Choroid plexus epithelial cell (primary cell): ENCODE measurements at regions not wholly inside any gene's neighbourhood (a gene's known extent, or its start where the extent isn't known, plus 50 kb on each side); places are given as distances from the start of the nearest gene placed in this dataset.

Experiments used
- DNase-seq: peaks from one replicate; pipeline ENCODE4 v3.0.0-alpha.2; 2010; ENCODE audit warnings: low read depth
- H3K4me3 ChIP-seq: 2 replicates; pipeline ENCODE4 v1.5.1; 2011; ENCODE audit warnings: low read depth, mild to moderate bottlenecking, control low read depth, low read length, moderate library complexity
- TF ChIP-seq, protein P1 (sequence below): conservative IDR thresholded peaks from 2 replicates; pipeline ENCODE4 v1.5.1; 2011; ENCODE audit warnings: low read depth, mild to moderate bottlenecking, control low read depth, inconsistent platforms, low read length, moderate library complexity

- no peak for DNase-seq
- H3K4me3 ChIP-seq = no peak overlapping the region
- TF ChIP-seq, protein P1, sequence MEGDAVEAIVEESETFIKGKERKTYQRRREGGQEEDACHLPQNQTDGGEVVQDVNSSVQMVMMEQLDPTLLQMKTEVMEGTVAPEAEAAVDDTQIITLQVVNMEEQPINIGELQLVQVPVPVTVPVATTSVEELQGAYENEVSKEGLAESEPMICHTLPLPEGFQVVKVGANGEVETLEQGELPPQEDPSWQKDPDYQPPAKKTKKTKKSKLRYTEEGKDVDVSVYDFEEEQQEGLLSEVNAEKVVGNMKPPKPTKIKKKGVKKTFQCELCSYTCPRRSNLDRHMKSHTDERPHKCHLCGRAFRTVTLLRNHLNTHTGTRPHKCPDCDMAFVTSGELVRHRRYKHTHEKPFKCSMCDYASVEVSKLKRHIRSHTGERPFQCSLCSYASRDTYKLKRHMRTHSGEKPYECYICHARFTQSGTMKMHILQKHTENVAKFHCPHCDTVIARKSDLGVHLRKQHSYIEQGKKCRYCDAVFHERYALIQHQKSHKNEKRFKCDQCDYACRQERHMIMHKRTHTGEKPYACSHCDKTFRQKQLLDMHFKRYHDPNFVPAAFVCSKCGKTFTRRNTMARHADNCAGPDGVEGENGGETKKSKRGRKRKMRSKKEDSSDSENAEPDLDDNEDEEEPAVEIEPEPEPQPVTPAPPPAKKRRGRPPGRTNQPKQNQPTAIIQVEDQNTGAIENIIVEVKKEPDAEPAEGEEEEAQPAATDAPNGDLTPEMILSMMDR = no peak
Measured at GRCh38 chr6:106875782-106876321, 98.7 kb downstream of the CD24 start.

GRCh38 chr6:106874481-106874880 lies 100.0 kb downstream of the CD24 start:
- TF ChIP-seq, protein P1 = no peak
- DNase-seq = no peak

DNA sequence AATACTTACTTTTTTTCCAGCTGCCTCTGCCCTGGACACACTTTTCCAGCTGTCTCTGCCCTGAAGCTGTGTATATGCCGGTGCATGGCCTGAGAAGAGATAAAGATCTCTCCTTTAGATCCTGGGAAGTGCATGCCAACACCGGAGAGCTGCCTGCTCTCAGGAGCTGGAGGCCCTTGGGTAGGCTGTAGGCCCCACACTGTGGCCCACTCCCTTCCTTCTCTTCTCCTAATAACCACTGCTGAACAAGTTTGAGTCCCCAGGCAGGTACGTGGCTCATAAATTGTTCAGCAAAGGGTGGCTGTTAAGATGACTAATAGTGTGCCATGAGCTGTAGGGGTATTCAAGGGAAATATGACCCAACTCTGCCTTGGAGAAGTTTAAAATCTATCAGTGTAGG lies 102.5 kb downstream of the CD24 start:
- H3K4me3 ChIP-seq = no peak overlapping the region
- TF ChIP-seq, protein P1 = no peak
- no peak for DNase-seq

More at GRCh38 chr6:106874481-106874880, 100.0 kb downstream of the CD24 start:
- no peak overlapping the region for H3K4me3 ChIP-seq

GRCh38 chr6:106870824-106871717 lies 103.5 kb downstream of the CD24 start:
- DNase-seq = no peak
- no peak overlapping the region for H3K4me3 ChIP-seq
- TF ChIP-seq, protein P1 = no peak

- TF ChIP-seq, protein P1 = no peak
- DNase-seq = peak; percentile 48
- H3K4me3 ChIP-seq = no peak overlapping the region
Measured at GRCh38 chr6:106870069-106870468, 104.5 kb downstream of the CD24 start.

GRCh38 chr6:106869203-106869602 lies 105.3 kb downstream of the CD24 start:
- no peak overlapping the region for H3K4me3 ChIP-seq
- no peak for DNase-seq
- TF ChIP-seq, protein P1 = no peak
